ENCODE measurements at regions not wholly inside any gene's neighbourhood (a gene's known extent, or its start where the extent isn't known, plus 50 kb on each side); places are given as distances from the start of the nearest gene placed in this dataset.

DNA sequence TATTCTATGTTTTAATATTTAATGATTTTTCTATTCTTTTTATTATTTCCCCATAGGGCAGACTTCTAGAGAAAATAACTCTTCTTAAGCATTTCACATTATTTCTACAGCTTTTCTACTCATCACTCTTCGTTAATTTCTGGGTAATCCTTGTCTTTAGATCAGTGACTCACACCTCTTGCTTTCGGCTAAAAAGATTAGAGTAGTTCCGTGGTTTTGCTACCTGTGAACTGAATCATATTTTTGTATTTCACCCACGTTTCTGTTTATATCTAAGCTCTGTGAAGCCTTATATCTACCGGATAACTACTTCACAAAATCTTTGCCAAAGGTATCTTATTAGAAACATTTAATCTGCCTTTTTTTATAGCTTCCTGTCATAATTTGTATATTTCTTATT lies 685.5 kb upstream of the FSHR start:
- H3K27ac ChIP-seq (ENCODE audit: insufficient read length, low read depth, low read length): no peak overlapping the region
- Mint-ChIP-seq H3K9me3 (peaks cover 3 to 7% of the 10 kb centered on the region in 2 experiments; a peak in 3 of 5 replicates), H3K27ac (no peak overlapping the region), H3K36me3 (ENCODE audit: insufficient read depth in 1 of 3, low read depth in 3 of 3) (peaks cover 0 to 7% (median 0%) of the 10 kb centered on the region in 3 experiments; a peak in 2 of 7 replicates), H3K4me3 (no peak overlapping the region), H3K27me3 (ENCODE audit: low read depth) (no peaks in the 10 kb centered on the region), H3K4me1 (peaks cover 4 to 10% of the 10 kb centered on the region in 2 experiments)
- H2AFZ ChIP-seq (ENCODE audit: low read length): no peak overlapping the region
- no peak overlapping the region for H3K14ac ChIP-seq (ENCODE audit: insufficient read depth, low read length)
- no peak overlapping the region for H3K23ac ChIP-seq (ENCODE audit: insufficient read length, low read depth, low read length)
- no peak overlapping the region for H2BK15ac ChIP-seq (ENCODE audit: low read depth, low read length)
- H3K4ac ChIP-seq (ENCODE audit: low read depth, low read length): no peak overlapping the region
- H3K79me1 ChIP-seq (ENCODE audit: insufficient read depth, low read depth, low read length, poor library complexity, severe bottlenecking): no peaks in the 10 kb centered on the region
- H3K9ac ChIP-seq (ENCODE audit: extremely low read depth, insufficient read length, low read length): no peak overlapping the region
- no peaks in the 10 kb centered on the region for H4K20me1 ChIP-seq (ENCODE audit: control insufficient read depth, insufficient read depth, insufficient read length)
- H2BK5ac ChIP-seq (ENCODE audit: insufficient read length, low read length): no peak overlapping the region
- no peak overlapping the region for H2BK12ac ChIP-seq (ENCODE audit: insufficient read length, low read depth, low read length)
- H2BK20ac ChIP-seq (ENCODE audit: low read depth, low read length, poor library complexity, severe bottlenecking): no peak overlapping the region
- no peak overlapping the region for H2AK5ac ChIP-seq (ENCODE audit: insufficient read length, low read length)
- H3K4me1 ChIP-seq (ENCODE audit: insufficient read depth, low read length): no peaks in the 10 kb centered on the region
- H3T11ph ChIP-seq (ENCODE audit: low read length): no peak overlapping the region
- no peak for TF ChIP-seq CTCF (conservative IDR thresholded peaks at IDR 0.05)
- H4K8ac ChIP-seq (replicated peaks; ENCODE audit: insufficient read length, low read depth, low read length): no peak overlapping the region
- no peaks in the 10 kb centered on the region for H3K27me3 ChIP-seq (ENCODE audit: insufficient read depth, low read length)
- no peak for DNase-seq
- no peak overlapping the region for H3K18ac ChIP-seq (ENCODE audit: insufficient read length, low read depth, low read length)
- H4K91ac ChIP-seq (ENCODE audit: insufficient read length, low read depth, low read length): no peak overlapping the region
- no peaks in the 10 kb centered on the region for H3K23me2 ChIP-seq (ENCODE audit: insufficient read length, low read depth, low read length, poor library complexity, severe bottlenecking)
- H3K9me3 ChIP-seq (ENCODE audit: control insufficient read depth, low read depth, low read length): no peaks in the 10 kb centered on the region
- H4K5ac ChIP-seq (ENCODE audit: insufficient read length, low read depth, low read length): no peak overlapping the region
- no peak overlapping the region for H3K4me2 ChIP-seq (ENCODE audit: insufficient read depth, insufficient read length, low read length)
- no peak overlapping the region for H2BK120ac ChIP-seq (ENCODE audit: low read depth, low read length, poor library complexity, severe bottlenecking)
- no peaks in the 10 kb centered on the region for H3K79me2 ChIP-seq (ENCODE audit: insufficient read depth, low read length)
- H3K56ac ChIP-seq (ENCODE audit: insufficient read length, low read depth, low read length): no peak overlapping the region
- WGBS (ENCODE audit: extremely low coverage, insufficient read length, low lambda C conversion rate): no CpG with 5 or more reads among the region's 5 CpGs
